A549 (cell line): ENCODE measurements at regions not wholly inside any gene's neighbourhood (a gene's known extent, or its start where the extent isn't known, plus 50 kb on each side); places are given as distances from the start of the nearest gene placed in this dataset.

Experiments used
- BHLHE40 ChIP-seq: IDR thresholded peaks from 2 replicates; pipeline ENCODE4 v1.6.1; 2012; ENCODE audit warnings: low read depth, low read length, inconsistent platforms
- MYC ChIP-seq: IDR thresholded peaks from 2 replicates; pipeline ENCODE4 v1.6.1; 2012; ENCODE audit warnings: mild to moderate bottlenecking, inconsistent platforms, low read length, improper control_type of control experiment, borderline replicate concordance
- TF ChIP-seq, protein P1 (sequence below): fragments of >200 bp; sonication (Bioruptor Twin); formaldehyde crosslinking; IDR thresholded peaks from 3 replicates; pipeline ENCODE4 v1.5.1; 2016

DNA sequence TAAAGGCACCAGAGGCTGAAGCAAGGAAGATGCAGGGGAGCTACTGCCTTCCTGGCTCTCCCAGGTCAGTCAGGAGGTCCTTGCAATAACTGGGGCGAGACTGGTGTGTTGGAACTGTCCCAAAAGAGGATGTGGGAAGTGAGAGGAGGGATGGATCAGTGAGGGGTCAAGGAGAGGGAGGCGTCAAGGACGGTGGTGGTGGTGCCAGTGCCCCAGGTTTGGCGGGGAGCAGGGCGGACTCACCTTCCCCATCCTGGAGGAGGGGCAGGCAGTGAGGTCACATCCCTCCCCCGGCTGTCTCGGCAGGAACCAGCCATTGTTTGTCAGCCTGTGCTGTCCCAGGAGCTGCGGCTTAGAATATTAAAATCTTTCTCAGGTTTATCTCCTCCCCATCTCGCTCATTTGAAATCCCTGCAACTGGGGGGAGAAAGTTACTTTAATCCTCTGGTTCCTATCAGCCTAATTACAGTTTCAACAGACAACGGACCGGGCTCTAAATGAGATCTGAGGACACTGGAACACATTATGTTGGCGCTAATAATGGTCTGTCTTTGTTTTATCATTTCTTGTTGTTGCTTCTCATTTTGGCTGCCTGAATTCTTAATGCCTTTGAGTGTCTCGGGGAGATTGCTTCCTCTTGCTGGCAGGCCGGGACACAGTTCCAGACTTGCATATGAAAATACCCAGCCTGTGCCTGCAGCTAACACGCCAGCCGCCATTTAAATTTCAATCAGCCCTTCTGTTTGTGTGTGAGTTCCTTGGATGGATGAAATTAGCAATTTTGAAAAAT, 387.5 kb downstream of the RPS24 start:
- TF ChIP-seq, protein P1, sequence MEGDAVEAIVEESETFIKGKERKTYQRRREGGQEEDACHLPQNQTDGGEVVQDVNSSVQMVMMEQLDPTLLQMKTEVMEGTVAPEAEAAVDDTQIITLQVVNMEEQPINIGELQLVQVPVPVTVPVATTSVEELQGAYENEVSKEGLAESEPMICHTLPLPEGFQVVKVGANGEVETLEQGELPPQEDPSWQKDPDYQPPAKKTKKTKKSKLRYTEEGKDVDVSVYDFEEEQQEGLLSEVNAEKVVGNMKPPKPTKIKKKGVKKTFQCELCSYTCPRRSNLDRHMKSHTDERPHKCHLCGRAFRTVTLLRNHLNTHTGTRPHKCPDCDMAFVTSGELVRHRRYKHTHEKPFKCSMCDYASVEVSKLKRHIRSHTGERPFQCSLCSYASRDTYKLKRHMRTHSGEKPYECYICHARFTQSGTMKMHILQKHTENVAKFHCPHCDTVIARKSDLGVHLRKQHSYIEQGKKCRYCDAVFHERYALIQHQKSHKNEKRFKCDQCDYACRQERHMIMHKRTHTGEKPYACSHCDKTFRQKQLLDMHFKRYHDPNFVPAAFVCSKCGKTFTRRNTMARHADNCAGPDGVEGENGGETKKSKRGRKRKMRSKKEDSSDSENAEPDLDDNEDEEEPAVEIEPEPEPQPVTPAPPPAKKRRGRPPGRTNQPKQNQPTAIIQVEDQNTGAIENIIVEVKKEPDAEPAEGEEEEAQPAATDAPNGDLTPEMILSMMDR: no peak
- TF ChIP-seq BHLHE40 (no peak), MYC (no peak)
